ENCODE measurements at regions not wholly inside any gene's neighbourhood (a gene's known extent, or its start where the extent isn't known, plus 50 kb on each side); places are given as distances from the start of the nearest gene placed in this dataset.

DNA sequence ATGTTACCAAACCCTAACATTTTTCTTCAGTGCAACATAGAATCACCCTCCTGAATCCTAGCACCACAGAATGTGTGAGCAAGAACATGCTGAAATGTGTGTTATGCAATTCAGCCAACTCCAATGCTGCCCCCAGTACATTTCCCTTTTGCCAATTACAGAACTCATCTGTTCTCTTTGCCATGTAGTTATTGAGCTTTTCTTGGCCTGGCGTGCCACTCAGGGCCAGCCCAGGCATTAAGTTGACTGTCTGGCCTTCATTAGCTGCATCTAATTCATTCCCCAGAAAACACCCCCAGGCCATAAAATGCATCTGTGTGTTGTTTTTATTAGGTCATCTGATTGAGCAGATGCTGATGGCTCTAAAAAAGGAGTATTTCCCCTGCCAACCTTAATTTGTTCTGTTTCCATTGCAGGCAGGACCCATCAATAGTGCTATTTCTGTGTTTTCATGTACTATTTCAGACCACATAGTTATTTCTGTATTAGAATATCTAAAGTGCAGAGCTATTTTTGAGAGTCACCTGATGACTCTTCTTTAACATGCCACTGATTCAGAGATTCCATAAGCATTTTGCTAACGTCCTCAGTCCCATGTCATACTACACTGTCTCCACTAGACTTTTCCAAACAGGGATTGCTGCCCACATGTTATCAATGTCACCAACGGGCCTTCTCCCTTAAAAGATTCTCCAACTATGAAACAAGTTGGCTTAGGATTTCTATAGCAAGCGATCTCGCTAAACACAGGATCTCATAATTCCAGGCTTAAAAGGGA, 969.7 kb downstream of the CDH11 start:
- TF ChIP-seq, protein P1, sequence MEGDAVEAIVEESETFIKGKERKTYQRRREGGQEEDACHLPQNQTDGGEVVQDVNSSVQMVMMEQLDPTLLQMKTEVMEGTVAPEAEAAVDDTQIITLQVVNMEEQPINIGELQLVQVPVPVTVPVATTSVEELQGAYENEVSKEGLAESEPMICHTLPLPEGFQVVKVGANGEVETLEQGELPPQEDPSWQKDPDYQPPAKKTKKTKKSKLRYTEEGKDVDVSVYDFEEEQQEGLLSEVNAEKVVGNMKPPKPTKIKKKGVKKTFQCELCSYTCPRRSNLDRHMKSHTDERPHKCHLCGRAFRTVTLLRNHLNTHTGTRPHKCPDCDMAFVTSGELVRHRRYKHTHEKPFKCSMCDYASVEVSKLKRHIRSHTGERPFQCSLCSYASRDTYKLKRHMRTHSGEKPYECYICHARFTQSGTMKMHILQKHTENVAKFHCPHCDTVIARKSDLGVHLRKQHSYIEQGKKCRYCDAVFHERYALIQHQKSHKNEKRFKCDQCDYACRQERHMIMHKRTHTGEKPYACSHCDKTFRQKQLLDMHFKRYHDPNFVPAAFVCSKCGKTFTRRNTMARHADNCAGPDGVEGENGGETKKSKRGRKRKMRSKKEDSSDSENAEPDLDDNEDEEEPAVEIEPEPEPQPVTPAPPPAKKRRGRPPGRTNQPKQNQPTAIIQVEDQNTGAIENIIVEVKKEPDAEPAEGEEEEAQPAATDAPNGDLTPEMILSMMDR (IDR thresholded peaks at IDR 0.05) = no peak
- no peak for TF ChIP-seq POLR2A (IDR thresholded peaks at IDR 0.05)

All from testis (tissue), 2 donors.